Stimulated activated naive CD8-positive, alpha-beta T cell treated with anti-CD3 and anti-CD28 coated beads, Interleukin-15, amount 100 ng/mL, for 72 hours (primary cell): ENCODE measurements at regions not wholly inside any gene's neighbourhood (a gene's known extent, or its start where the extent isn't known, plus 50 kb on each side); places are given as distances from the start of the nearest gene placed in this dataset.
"Not testable (repeated sequence)": the region's sequence is repeated elsewhere in the genome, so short reads cannot be mapped to it uniquely, and the experiment has no call there.

ENCODE experiments used
- ATAC-seq: fragments of 150-1000 bp; cut with Tn5 transposase; 2 replicates; pipeline ENCODE4 v1.10.0; 2021; ENCODE audit warnings: mild to moderate bottlenecking, moderate library complexity
- DNase-seq, 2 donors: peaks; one replicate each; pipeline ENCODE4 v3.0.0; 2021 to 2022
- H3K27ac Mint-ChIP-seq, 2 donors: one replicate each; pipeline ENCODE4 v1.8.0; 2022; ENCODE audit warnings: mild to moderate bottlenecking in 2 of 2, mixed read lengths in 2 of 2, moderate library complexity in 2 of 2
- H3K27me3 Mint-ChIP-seq: one replicate; pipeline ENCODE4 v1.8.0; 2022; ENCODE audit warnings: mixed read lengths
- H3K4me1 Mint-ChIP-seq: one replicate; pipeline ENCODE4 v1.8.0; 2022; ENCODE audit warnings: mild to moderate bottlenecking, mixed read lengths
- H3K4me3 Mint-ChIP-seq, 2 donors: one replicate each; pipeline ENCODE4 v1.8.0; 2022; ENCODE audit warnings: mild to moderate bottlenecking in 2 of 2, mixed read lengths in 2 of 2, moderate library complexity in 1 of 2
- H3K9me3 Mint-ChIP-seq, 2 donors: one replicate each; pipeline ENCODE4 v1.8.0; 2022; ENCODE audit warnings: mixed read lengths in 2 of 2

- peaks cover 0 to 6% of the 10 kb centered on the region in 2 donors for H3K9me3 Mint-ChIP-seq
- DNase-seq = no peak
- no peak overlapping the region for H3K4me3 Mint-ChIP-seq
- no peak for ATAC-seq
- H3K4me1 Mint-ChIP-seq = no peaks in the 10 kb centered on the region
- H3K27me3 Mint-ChIP-seq = no peaks in the 10 kb centered on the region
- H3K27ac Mint-ChIP-seq = no peak overlapping the region
Observed at GRCh38 chr12:105654606-105655005, 324.1 kb downstream of the C12orf75 start.

DNA sequence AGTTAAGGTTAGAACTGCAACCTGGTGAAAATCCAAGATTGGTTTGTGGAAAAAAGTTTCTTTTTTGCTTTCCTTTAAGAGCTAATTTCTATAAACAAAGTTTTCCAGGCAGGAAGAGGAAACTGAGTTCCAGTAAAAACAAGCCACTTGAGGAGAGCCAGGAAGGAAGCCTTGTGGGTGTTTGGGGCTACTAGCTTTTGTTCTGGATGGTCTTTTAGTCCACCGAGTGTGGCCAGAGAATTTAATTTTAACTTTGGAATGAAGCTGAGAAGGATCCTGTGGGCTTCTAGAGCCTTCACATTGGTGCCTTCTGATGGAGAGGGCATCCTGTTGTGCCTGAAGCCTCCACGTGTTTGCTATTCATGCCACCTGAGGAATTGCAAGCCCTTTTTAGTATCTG is 327.9 kb downstream of the C12orf75 start:
- H3K4me1 Mint-ChIP-seq = no peaks in the 10 kb centered on the region
- H3K27me3 Mint-ChIP-seq = peaks cover 11% of the 10 kb centered on the region
- no peaks in the 10 kb centered on the region for H3K9me3 Mint-ChIP-seq
- DNase-seq = no peak
- H3K4me3 Mint-ChIP-seq = no peak overlapping the region
- ATAC-seq = no peak
- H3K27ac Mint-ChIP-seq = no peak overlapping the region

DNA sequence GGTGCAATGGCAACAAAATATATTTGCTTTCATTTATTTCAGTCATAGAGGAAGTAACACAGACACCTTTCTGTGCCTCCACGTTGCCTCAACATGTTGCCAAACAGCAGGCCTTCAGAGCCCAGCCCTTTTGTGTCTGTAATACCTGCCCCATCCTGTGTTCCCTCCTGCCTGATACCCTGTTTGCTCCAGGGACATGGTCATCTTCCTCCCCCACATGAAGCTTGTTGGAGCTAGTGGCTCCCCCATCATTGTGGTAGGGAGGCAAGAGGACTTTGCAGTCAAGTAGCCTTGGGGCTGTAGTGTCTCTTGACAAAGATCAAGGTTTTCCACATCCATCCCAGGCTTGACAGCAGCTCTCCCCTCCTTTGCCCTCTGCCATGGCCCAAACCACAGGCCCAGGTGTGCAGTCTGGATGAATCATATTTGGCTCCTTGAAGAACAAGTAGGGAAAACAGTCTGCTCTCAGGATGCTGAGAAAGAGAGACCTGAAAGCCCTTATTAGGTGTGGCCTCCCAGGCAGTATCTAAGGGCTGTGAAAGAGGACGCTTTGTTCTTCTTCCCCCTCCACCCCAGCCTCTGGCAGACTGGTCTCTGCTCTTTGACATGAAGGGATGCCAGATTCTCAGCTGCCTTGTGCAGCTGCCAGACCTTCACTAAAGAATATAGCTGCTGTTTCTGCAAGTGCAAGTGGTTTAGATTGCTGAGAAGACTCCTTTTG is 329.0 kb downstream of the C12orf75 start:
- Mint-ChIP-seq H3K27ac (no peak overlapping the region), H3K9me3 (no peaks in the 10 kb centered on the region), H3K4me1 (no peaks in the 10 kb centered on the region), H3K27me3 (peaks cover 11% of the 10 kb centered on the region), H3K4me3 (no peak overlapping the region)
- ATAC-seq (no peak), DNase-seq (no peak)

DNA sequence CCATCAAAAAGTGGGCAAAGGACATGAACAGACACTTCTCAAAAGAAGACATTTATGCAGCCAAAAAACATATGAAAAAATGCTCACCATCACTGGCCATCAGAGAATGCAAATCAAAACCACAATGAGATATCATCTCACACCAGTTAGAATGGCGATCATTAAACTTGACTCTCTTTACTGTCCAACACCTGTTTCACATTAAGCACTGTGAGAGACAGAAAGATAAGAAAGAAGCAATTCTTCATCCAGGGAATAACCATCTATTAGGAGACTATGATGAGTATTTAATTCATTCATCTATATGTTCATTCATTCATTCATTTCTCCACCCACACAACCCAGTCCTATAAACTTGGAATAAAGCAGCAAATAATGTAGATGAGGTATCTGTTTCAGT is 334.3 kb downstream of the C12orf75 start:
- not testable (repeated sequence) for DNase-seq, H3K27ac Mint-ChIP-seq, ATAC-seq, H3K9me3 Mint-ChIP-seq, H3K4me1 Mint-ChIP-seq, H3K4me3 Mint-ChIP-seq
- H3K27me3 Mint-ChIP-seq = peaks cover 11% of the 10 kb centered on the region

DNA sequence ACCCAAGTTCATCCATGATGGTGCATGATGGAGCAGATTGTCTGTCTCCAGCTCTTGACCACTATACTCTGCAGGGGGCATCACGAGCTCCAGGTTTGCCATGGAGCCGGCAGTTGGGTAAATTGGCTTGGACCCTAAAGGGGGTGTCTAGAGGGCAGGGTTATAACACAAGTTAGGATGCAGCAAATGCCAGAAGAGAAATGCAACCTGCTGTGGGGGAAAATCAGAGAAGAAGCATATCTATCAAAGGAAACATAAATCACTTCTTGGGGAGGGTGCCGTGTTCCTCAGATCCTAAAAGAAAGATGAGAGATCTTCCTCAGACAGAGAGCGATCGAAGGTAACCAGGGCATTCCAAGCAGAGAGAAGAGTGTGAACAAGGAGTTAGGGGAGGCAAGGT is 334.9 kb downstream of the C12orf75 start:
- ATAC-seq (no peak), DNase-seq (no peak)
- Mint-ChIP-seq H3K27me3 (peaks cover 11% of the 10 kb centered on the region), H3K9me3 (no peaks in the 10 kb centered on the region), H3K4me1 (no peaks in the 10 kb centered on the region), H3K4me3 (no peak overlapping the region), H3K27ac (peak overlapping the region in 1 of 2 donors; percentile 75)

GRCh38 chr12:105667973-105668743 is 337.7 kb downstream of the C12orf75 start:
- Mint-ChIP-seq H3K9me3 (no peaks in the 10 kb centered on the region), H3K4me3 (no peak overlapping the region), H3K4me1 (no peaks in the 10 kb centered on the region), H3K27me3 (no peaks in the 10 kb centered on the region), H3K27ac (peak overlapping the region in 1 of 2 donors; percentile 5)
- ATAC-seq = no peak
- no peak for DNase-seq

DNA sequence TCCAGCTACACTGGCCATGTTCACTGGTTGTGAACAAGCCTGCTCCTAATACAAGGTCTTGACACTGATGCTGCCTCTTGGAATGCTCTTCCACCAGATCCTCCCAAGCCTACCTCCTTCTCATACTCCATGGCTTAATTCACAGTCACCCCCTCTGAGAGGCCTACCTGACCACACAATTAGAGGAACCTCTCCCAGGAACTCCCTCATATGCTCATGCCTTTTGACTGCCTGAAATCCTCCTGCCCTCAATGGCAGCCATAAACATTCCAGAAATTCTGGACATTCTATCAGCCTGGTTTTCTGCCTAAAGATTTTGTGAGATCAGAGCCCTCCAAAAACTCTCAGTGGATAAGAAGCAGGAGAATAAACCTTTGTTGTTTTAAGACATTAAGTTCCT is 340.2 kb downstream of the C12orf75 start:
- ATAC-seq = no peak
- H3K4me3 Mint-ChIP-seq = no peak overlapping the region
- no peak for DNase-seq
- H3K9me3 Mint-ChIP-seq = no peaks in the 10 kb centered on the region
- peaks cover 8% of the 10 kb centered on the region for H3K27me3 Mint-ChIP-seq
- no peaks in the 10 kb centered on the region for H3K4me1 Mint-ChIP-seq
- no peak overlapping the region for H3K27ac Mint-ChIP-seq

- H3K27ac Mint-ChIP-seq = no peak overlapping the region
- ATAC-seq (no peak), DNase-seq (no peak)
- no peak overlapping the region for H3K4me3 Mint-ChIP-seq
- H3K27me3 Mint-ChIP-seq = peaks cover 8% of the 10 kb centered on the region
- H3K4me1 Mint-ChIP-seq = no peaks in the 10 kb centered on the region
- H3K9me3 Mint-ChIP-seq = no peaks in the 10 kb centered on the region
Observed at GRCh38 chr12:105671720-105672119, 341.2 kb downstream of the C12orf75 start.

GRCh38 chr12:105672121-105672975 is 341.9 kb downstream of the C12orf75 start:
- ATAC-seq = no peak
- Mint-ChIP-seq H3K27me3 (peaks cover 8% of the 10 kb centered on the region), H3K4me3 (no peak overlapping the region), H3K9me3 (no peaks in the 10 kb centered on the region), H3K4me1 (no peaks in the 10 kb centered on the region), H3K27ac (no peak overlapping the region)
- DNase-seq = no peak

DNA sequence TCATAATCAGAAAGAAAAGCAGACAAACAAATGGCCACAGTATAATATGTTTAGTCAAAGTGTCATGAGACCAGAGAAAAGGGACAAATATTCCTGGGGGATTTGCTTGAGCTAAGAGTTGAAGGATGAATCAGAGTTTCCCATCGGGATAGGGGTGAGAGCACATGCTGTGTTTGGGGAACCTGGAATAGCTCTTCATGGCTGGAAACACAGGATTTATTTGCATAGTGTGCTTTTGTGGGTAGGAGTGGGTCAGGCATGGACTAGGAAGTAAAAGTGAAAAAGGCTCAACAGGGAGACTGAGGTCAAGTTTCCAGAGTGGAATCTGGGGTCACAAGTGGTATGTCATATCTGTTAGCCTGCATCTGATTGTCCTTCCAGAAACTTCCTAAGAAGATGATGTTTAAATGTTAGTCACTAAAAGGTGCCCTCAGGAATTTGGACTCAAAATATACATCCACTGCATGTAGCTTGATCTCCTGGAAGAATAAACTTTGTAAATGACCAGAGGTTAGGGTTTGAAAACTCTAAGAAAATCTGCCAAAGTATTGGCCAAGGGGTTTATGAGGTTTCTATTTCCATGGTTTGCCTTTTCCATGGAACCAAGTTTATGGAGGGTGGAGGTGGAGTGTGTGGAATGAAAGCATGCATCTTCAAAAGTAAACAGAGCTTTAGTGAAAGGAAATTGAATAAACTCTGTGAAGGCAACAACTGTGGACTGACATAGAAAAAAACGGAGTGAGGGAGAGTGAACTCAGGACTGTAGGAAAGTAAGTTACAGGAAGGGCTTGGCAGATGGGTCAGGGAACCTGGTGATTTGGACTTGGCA is 344.6 kb downstream of the C12orf75 start:
- Mint-ChIP-seq H3K27ac (peak overlapping the region in 1 of 2 donors; percentile 58), H3K27me3 (peaks cover 8% of the 10 kb centered on the region), H3K4me3 (no peak overlapping the region), H3K4me1 (no peaks in the 10 kb centered on the region), H3K9me3 (no peaks in the 10 kb centered on the region)
- DNase-seq (no peak), ATAC-seq (no peak)

GRCh38 chr12:105676694-105677093 is 346.2 kb downstream of the C12orf75 start:
- Mint-ChIP-seq H3K4me1 (no peaks in the 10 kb centered on the region), H3K4me3 (no peak overlapping the region), H3K27me3 (peaks cover 8% of the 10 kb centered on the region), H3K9me3 (no peaks in the 10 kb centered on the region), H3K27ac (no peak overlapping the region)
- ATAC-seq (no peak), DNase-seq (no peak)

GRCh38 chr12:105677672-105678071 is 347.2 kb downstream of the C12orf75 start:
- peaks cover 0 to under 1% of the 10 kb centered on the region in 2 donors for H3K9me3 Mint-ChIP-seq
- no peaks in the 10 kb centered on the region for H3K4me1 Mint-ChIP-seq
- no peak overlapping the region for H3K27ac Mint-ChIP-seq
- no peak for DNase-seq
- no peak for ATAC-seq
- peaks cover 8% of the 10 kb centered on the region for H3K27me3 Mint-ChIP-seq
- no peak overlapping the region for H3K4me3 Mint-ChIP-seq

GRCh38 chr12:105679982-105680381 is 349.5 kb downstream of the C12orf75 start:
- Mint-ChIP-seq H3K27ac (no peak overlapping the region), H3K4me3 (no peak overlapping the region), H3K4me1 (no peaks in the 10 kb centered on the region), H3K27me3 (peaks cover 2% of the 10 kb centered on the region), H3K9me3 (peaks cover 0 to 7% of the 10 kb centered on the region in 2 donors)
- DNase-seq = no peak
- ATAC-seq = peak; percentile 71

GRCh38 chr12:105681341-105681740 is 350.9 kb downstream of the C12orf75 start:
- no peak for DNase-seq

GRCh38 chr12:105682821-105683220 is 352.3 kb downstream of the C12orf75 start:
- not testable (repeated sequence) for ATAC-seq, H3K9me3 Mint-ChIP-seq, H3K27ac Mint-ChIP-seq, H3K27me3 Mint-ChIP-seq, H3K4me3 Mint-ChIP-seq, DNase-seq, H3K4me1 Mint-ChIP-seq

More at GRCh38 chr12:105681341-105681740, 350.9 kb downstream of the C12orf75 start:
- Mint-ChIP-seq H3K27ac (no peak overlapping the region), H3K4me3 (no peak overlapping the region), H3K4me1 (no peaks in the 10 kb centered on the region), H3K9me3 (peaks cover 0 to 7% of the 10 kb centered on the region in 2 donors), H3K27me3 (no peaks in the 10 kb centered on the region)
- ATAC-seq = no peak
